Neural cell (in vitro differentiated cells): ENCODE measurements at regions not wholly inside any gene's neighbourhood (a gene's known extent, or its start where the extent isn't known, plus 50 kb on each side); places are given as distances from the start of the nearest gene placed in this dataset.
"Not testable (repeated sequence)": the region's sequence is repeated elsewhere in the genome, so short reads cannot be mapped to it uniquely, and the experiment has no call there.

Experiments used
- H2AFZ ChIP-seq: fragments of 200-600, 300-800 bp; sonication (generic), shearing (Covaris generic); 2 replicates; pipeline ENCODE4 v1.6.0; 2014; ENCODE audit warnings: low read depth, mild to moderate bottlenecking, antibody characterized with exemption, low read length, moderate library complexity
- H3F3A ChIP-seq: fragments of 200-600 bp; shearing (Covaris generic); 2 replicates; pipeline ENCODE4 v1.6.1; 2016; ENCODE audit warnings: mild to moderate bottlenecking, moderate library complexity, mixed read lengths, antibody characterized with exemption, low read length; ENCODE audit not compliant: insufficient read depth, poor library complexity, severe bottlenecking
- H3K27ac ChIP-seq: fragments of 200-600, 300-800 bp; sonication (generic), shearing (Covaris generic); 2 replicates; pipeline ENCODE4 v1.5.1; 2014; ENCODE audit warnings: mild to moderate bottlenecking, low read length, moderate library complexity
- H3K27me3 ChIP-seq: fragments of 300-800, 200-600 bp; sonication (generic), shearing (Covaris generic); 2 replicates; pipeline ENCODE4 v1.6.0; 2014; ENCODE audit warnings: mild to moderate bottlenecking, low read depth, low read length, moderate library complexity; ENCODE audit not compliant: insufficient read depth
- H3K36me3 ChIP-seq: fragments of 300-800, 200-600 bp; sonication (generic), shearing (Covaris generic); 2 replicates; pipeline ENCODE4 v1.5.1; 2014; ENCODE audit warnings: mild to moderate bottlenecking, antibody characterized with exemption, low read length, moderate library complexity; ENCODE audit not compliant: insufficient read depth
- H3K4me2 ChIP-seq: fragments of 300-800, 200-600 bp; sonication (generic), shearing (Covaris generic); 2 replicates; pipeline ENCODE4 v1.6.0; 2014; ENCODE audit warnings: mild to moderate bottlenecking, low read length
- H3K4me3 ChIP-seq: fragments of 300-800, 200-600 bp; sonication (generic), shearing (Covaris generic); 2 replicates; pipeline ENCODE4 v1.5.1; 2014; ENCODE audit warnings: mild to moderate bottlenecking, low read length, moderate library complexity
- H3K79me2 ChIP-seq: fragments of 200-600 bp; shearing (Covaris generic); replicated peaks from 2 replicates; pipeline ENCODE4 v1.6.0; 2014; ENCODE audit warnings: mild to moderate bottlenecking, low read length, moderate library complexity; ENCODE audit not compliant: insufficient read depth
- H3K9ac ChIP-seq: fragments of 300-800, 200-600 bp; sonication (generic), shearing (Covaris generic); 2 replicates; pipeline ENCODE4 v1.6.1; 2016; ENCODE audit warnings: mild to moderate bottlenecking, low read length, mixed read lengths
- H3K9me2 ChIP-seq: fragments of 200-600 bp; shearing (Covaris generic); 2 replicates; pipeline ENCODE4 v1.6.1; 2016; ENCODE audit warnings: mild to moderate bottlenecking, low read length, mixed read lengths; ENCODE audit not compliant: insufficient read depth
- H3K9me3 ChIP-seq: fragments of 200-600, 300-800 bp; sonication (generic), shearing (Covaris generic); 2 replicates; pipeline ENCODE4 v1.6.1; 2016; ENCODE audit warnings: mild to moderate bottlenecking, mixed run types, low read length, moderate library complexity, mixed read lengths
- H4K20me1 ChIP-seq: fragments of 200-600 bp; shearing (Covaris generic); 2 replicates; pipeline ENCODE4 v1.6.1; 2016; ENCODE audit warnings: mild to moderate bottlenecking, mixed run types; ENCODE audit not compliant: insufficient read depth
- CTCF ChIP-seq: fragments of 450-650 bp; IDR thresholded peaks from 2 replicates; pipeline ENCODE4 v1.5.1; 2014; ENCODE audit warnings: antibody characterized with exemption, mild to moderate bottlenecking, moderate library complexity; ENCODE audit not compliant: poor library complexity, severe bottlenecking
- EP300 ChIP-seq: fragments of 450-650 bp; conservative IDR thresholded peaks from 2 replicates; pipeline ENCODE4 v1.6.1; 2014; ENCODE audit warnings: antibody characterized with exemption, mild to moderate bottlenecking, moderate library complexity; ENCODE audit not compliant: poor library complexity, severe bottlenecking
- EZH2 ChIP-seq: fragments of 200-600, 300-800 bp; shearing (Covaris generic), sonication (generic); IDR thresholded peaks from 2 replicates; pipeline ENCODE4 v1.6.1; 2014; ENCODE audit warnings: antibody characterized with exemption, low read length, borderline replicate concordance, mild to moderate bottlenecking; ENCODE audit not compliant: insufficient read depth, poor library complexity, severe bottlenecking
- MXI1 ChIP-seq: fragments of 450-650 bp; conservative IDR thresholded peaks from 2 replicates; pipeline ENCODE4 v1.6.1; 2014; ENCODE audit warnings: antibody characterized with exemption, mild to moderate bottlenecking; ENCODE audit not compliant: poor library complexity, severe bottlenecking
- POLR2AphosphoS5 ChIP-seq: IDR thresholded peaks from 2 replicates; pipeline ENCODE4 v1.6.1; 2012
- RAD21 ChIP-seq: fragments of 450-650 bp; conservative IDR thresholded peaks from 2 replicates; pipeline ENCODE4 v1.6.1; 2014; ENCODE audit warnings: antibody characterized with exemption, mild to moderate bottlenecking, moderate library complexity
- REST ChIP-seq: IDR thresholded peaks from 2 replicates; pipeline ENCODE4 v1.6.1; 2012; ENCODE audit warnings: borderline replicate concordance
- SMC3 ChIP-seq: fragments of 450-650 bp; conservative IDR thresholded peaks from 2 replicates; pipeline ENCODE4 v1.6.1; 2014; ENCODE audit warnings: antibody characterized with exemption, mild to moderate bottlenecking, moderate library complexity; ENCODE audit not compliant: poor library complexity
- TAF1 ChIP-seq: IDR thresholded peaks from 2 replicates; pipeline ENCODE4 v1.6.1; 2012; ENCODE audit warnings: low read depth

DNA sequence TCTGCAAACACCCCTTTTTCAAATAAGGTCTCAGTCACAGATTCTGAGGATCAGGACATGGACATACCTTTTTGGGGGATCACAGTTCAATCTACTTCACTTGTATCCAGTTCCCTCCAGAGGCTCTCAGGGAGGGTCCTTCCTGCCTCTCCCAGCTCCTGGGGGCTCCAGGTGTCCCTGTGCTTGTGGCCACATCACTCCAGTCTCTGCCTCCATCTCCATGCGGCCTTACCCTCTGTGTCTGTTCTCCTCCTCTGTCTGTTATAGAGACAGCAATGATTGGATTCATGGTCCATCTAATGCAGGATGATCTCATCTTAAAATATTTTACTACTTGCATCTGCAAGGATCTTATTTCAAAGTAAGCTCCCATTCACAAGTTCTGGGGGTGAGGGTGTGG lies 269.6 kb downstream of the ASMT start:
- no peaks in the 10 kb centered on the region for H4K20me1 ChIP-seq
- TF ChIP-seq EP300: no peak
- H2AFZ ChIP-seq: no peak overlapping the region
- H3K27ac ChIP-seq: no peak overlapping the region
- H3K4me2 ChIP-seq: no peak overlapping the region
- H3K9ac ChIP-seq: no peak overlapping the region
- H3K9me2 ChIP-seq: no peaks in the 10 kb centered on the region
- H3K9me3 ChIP-seq: no peaks in the 10 kb centered on the region
- no peaks in the 10 kb centered on the region for H3K27me3 ChIP-seq
- no peaks in the 10 kb centered on the region for H3K79me2 ChIP-seq
- H3K36me3 ChIP-seq: no peaks in the 10 kb centered on the region
- no peak overlapping the region for H3K4me3 ChIP-seq
- no peaks in the 10 kb centered on the region for H3F3A ChIP-seq

- no peaks in the 10 kb centered on the region for H3K27me3 ChIP-seq
- H3K79me2 ChIP-seq: no peaks in the 10 kb centered on the region
- no peaks in the 10 kb centered on the region for H3K36me3 ChIP-seq
- no peaks in the 10 kb centered on the region for H3F3A ChIP-seq
- no peak for TF ChIP-seq REST
- TF ChIP-seq EZH2: no peak
- no peak for TF ChIP-seq RAD21
- TF ChIP-seq MXI1: no peak
- TF ChIP-seq SMC3: no peak
- TF ChIP-seq CTCF: no peak
- no peak for TF ChIP-seq POLR2AphosphoS5
- TF ChIP-seq EP300: no peak
- no peak for TF ChIP-seq TAF1
- no peaks in the 10 kb centered on the region for H4K20me1 ChIP-seq
- no peaks in the 10 kb centered on the region for H3K9me3 ChIP-seq
- no peak overlapping the region for H3K4me2 ChIP-seq
- H2AFZ ChIP-seq: no peak overlapping the region
- H3K9ac ChIP-seq: no peak overlapping the region
- no peaks in the 10 kb centered on the region for H3K9me2 ChIP-seq
- H3K4me3 ChIP-seq: no peak overlapping the region
- no peak overlapping the region for H3K27ac ChIP-seq
Observed at GRCh38 chrX:1885116-1885515, 270.3 kb downstream of the ASMT start.

DNA sequence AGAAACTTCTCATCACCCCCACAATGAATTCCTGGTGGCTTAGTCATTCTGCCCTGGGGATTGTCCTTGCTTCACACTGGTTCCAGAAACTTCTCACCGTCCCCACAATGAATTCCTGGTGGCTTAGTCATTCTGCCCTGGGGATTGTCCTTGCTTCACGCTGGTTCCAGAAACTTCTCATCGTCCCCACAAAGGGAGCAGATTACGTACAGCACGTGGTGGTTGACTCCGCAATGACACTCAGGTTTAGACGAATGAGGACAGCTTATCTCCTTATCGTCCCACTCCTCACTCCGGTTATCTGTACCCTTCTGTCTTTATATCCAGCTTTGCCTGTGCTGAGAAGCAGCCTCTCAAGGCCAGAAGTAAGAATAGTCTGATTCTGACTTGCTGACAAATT lies 273.4 kb downstream of the ASMT start:
- not testable (repeated sequence) for H3K9me3 ChIP-seq, H3F3A ChIP-seq, H3K36me3 ChIP-seq, H3K27me3 ChIP-seq, H3K79me2 ChIP-seq, H2AFZ ChIP-seq, H3K4me3 ChIP-seq, H3K9me2 ChIP-seq, H3K4me2 ChIP-seq, H3K9ac ChIP-seq, H3K27ac ChIP-seq, H4K20me1 ChIP-seq
